HCEC 1CT (cell line): ENCODE measurements at regions not wholly inside any gene's neighbourhood (a gene's known extent, or its start where the extent isn't known, plus 50 kb on each side); places are given as distances from the start of the nearest gene placed in this dataset.

Source experiments
- DNase-seq: peaks from one replicate; pipeline ENCODE4 v3.0.0-alpha.2; 2017

DNA sequence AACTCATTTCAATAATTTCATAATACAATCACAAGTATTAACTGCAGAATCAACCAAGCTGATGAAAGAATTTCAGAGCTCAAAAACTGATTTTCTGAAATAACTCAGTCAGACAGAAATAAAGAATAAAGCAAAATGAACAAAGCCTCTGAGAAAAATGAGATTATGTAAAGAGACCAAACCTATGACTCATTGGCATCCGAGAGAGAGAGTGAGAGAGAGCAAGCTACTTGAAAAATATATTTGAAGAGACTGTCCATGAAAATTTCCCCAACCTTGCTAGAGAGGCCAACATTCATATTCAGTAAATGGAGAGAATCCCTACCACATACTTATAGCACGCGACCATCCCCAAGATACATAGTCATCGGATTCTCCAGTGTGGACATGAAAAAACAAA is 1376.4 kb downstream of the CDH11 start:
- no peak for DNase-seq

DNA sequence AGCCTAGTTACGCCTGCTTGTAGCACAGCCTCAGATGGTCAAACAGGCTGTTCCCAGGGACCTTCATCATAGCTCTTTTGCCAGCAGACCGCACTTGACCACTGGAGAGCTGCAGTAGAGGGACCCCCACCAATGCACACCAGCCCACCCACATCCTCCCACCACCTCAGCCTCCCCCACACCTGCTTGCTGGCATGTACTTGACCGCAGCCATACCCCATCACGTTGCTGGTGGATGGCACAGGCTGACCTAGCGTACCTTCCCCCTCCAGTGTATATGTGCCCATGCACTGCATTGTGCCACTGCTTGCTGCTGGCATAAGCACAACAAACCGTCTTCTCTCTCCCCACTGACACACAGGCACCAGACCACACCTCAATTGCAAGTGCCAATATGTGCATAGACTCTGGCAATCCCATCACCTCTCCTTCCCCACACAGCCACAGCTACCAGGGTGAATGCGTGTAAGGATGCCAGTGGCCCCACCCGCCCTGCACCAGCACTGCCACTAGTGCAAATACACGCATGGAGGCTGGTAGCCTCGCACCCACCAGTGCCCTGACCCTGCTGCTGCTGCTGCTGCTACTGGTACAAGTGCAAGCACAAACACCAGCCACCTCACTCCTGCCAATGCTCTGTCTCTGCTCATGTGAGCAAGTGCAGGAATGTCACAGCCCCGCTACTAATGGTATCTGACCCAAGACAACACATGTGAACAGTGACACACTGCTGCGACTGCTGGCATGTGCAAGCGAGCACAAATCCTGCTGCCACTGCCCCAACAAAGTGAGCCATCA is 1377.6 kb downstream of the CDH11 start:
- DNase-seq = no peak

DNA sequence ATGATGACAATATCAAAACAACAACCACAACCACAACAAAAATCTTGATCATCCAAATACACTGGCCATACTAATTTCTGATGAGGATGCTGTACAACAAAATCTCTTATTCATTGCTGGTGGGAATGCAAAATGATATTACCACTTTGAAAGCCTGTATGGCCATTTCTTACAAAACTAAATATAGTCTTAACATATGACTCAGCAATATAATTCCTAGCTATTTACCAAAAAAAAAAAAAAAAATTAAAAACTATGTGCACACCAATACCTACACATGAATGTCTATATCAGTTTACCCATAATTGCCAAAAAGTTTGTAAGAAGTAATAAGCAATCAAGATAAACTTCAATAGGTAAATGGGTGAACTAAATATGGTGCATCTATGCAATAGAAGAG is 1379.7 kb downstream of the CDH11 start:
- DNase-seq = no peak

DNA sequence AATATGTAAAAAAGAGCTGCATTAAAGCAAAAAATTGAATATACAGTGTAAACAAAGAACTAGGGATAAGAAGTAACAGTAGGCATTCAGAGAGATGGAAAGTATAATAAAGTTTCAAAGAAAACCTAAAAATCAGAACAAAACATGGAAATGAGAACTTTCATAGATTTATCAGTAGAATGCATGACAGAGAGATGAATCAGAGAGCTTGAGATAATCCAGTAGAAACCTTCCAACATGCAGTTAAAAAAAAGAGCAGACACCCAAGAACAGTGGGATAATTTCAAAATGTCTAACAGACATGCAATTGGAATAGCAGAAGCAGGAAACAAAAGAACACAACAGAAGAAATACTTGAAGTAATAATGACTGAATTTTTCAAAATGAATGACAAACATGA is 1384.2 kb downstream of the CDH11 start:
- no peak for DNase-seq

DNA sequence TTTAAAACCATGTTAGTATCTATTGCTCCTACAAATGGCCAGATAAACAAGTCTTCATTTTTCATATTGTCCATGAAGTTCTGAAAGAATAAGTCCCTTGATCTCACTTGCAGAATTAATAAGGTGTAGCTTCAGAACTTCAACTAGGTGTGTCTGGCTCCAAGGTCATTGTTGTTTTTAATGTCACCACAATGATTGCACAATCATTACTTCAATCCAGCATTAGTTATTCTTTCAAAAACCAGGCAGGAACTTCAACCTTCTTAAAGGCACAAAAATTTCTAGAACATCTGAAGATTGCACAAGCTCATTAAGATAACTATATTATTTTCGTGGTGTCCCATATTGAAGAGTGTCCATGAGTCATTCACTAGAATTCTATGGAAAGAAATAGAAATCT is 1386.4 kb downstream of the CDH11 start:
- no peak for DNase-seq

DNA sequence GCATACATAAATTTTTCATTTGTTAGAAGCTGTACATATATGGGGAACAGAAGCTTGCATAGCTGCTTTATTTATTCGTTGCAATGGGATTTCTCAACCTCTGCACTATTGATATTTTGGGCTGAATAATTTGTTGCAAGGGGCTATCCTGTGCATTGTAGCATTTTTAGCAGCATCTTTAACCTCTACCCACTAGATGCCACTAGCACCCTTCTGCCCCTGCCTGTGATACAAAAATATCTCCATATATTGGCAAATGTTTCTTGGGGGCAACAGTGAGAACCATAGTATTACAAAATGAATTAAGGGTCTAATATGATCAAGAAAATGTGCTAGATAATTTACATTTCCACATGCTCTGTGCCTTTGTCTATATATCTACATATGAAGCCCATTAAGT is 1401.0 kb downstream of the CDH11 start:
- no peak for DNase-seq

DNA sequence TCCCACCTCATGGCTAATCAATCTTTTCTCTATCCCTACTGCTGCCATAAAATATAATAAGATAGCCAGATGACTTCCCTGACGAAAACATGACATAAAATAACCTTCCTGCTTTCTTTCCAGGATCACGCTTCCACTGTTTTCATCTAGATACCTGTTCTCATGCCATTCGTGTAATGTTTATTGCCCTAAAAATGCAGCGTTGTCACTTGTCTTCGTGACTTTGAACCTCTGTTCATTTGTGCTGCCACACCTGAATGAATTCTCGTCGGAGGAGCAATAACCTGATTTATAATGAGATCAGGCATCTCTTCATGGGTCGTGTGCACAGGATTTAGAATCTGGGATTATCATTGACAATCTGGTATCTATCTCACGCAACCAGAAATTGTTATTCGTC is 1401.9 kb downstream of the CDH11 start:
- no peak for DNase-seq

DNA sequence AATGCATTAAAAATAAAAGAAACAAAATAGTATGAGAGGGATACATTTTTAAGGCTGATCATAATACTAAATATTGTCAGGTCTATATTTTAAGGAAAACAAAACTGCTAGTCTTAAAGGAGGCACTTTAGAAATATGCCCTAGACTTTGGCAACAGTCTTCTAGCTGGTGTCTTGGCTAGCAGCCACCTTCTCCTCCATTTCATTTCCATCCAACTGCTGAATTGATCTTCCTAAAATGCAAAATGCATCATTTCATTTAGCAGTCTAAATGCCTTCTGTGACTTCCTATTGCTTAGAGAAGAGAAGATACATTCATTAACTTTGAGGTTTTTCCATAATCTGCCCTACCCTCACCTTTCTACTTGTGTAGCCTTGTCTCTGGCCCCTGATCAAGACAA is 1404.1 kb downstream of the CDH11 start:
- DNase-seq = no peak

DNA sequence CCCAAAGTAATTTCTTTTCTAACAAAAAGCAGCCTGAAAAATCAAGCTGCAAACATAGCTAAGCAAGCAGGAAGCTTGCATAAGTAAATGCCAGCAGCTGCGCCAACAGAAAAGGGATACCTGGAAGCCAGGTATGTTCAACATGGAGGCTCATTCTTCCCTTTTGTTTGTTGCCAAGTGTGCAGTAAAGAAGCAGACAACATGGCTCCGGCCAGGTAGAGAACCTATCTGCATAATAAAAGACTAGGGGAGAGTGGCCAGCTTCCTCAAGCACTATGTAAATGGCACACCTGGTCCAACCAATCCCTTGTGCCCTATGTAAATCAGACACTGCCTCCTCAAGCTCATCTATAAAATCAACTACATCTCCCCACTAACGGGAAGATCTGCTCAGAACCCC is 1407.0 kb downstream of the CDH11 start:
- DNase-seq = no peak

DNA sequence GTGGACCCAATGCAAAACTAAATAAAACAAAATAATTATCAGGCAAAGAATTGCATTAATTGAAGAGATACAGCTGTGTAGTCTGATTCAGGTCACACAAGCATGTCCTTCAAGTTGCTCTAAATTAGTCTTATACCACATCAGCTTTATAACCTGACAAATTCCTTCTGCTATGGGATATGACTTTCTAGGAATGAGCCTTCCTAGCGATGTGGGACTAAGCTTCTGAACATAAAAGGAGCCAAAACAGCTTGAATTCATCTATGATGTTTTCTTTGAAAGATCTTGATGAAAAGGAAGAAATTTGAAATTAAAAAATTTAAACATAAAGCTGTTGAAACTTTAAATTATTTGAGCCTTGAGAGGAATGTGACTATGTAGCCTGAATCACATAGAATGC is 1409.1 kb downstream of the CDH11 start:
- DNase-seq = no peak

DNA sequence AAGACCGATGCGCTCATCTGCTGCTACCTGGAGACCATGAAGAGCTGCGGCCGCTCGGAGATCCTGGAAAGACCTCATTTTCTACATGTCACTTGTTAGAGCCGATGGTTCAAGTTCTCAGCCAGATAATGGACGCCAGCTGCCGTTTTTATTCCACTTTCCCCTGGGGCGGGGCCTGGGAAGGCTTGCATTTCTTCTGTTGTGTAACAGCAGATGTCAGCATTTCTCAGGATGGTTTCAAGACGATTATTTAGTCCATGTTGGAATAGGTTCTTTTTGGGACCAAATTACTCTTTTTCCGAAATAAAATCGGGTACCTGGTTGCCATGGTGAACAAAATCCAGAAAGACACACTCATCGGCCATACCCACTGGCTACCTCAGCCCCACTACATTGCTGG is 1418.3 kb downstream of the CDH11 start:
- no peak for DNase-seq

DNA sequence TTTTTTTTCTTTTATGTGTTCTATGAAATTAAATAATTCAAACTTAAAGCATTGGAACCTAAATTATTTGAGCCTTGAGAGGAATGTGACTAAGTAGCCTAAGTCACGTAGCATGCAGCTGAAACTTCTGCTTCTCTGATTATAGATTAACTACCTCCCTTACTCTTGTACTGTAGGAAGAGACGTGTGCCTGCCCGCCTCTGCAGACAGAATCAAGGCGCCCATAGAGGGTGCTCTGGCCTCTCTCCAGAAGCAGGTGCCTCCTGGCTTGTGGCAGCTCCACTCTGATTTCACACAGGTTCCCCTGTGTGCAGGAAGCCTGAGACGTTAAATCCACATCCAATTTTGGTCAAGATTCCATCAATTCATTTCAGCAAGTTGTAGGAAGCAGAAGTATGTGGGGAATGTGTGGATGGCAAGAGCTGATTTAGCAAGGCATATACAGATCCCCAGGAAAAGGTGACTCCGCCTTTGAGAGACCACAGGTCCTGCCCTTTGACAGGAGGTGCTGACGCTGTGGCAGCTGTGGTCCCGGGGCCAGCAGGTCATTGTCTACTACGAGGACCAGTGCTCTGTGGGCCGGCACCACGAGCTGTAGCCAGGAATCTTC is 1418.8 kb downstream of the CDH11 start:
- DNase-seq = no peak

DNA sequence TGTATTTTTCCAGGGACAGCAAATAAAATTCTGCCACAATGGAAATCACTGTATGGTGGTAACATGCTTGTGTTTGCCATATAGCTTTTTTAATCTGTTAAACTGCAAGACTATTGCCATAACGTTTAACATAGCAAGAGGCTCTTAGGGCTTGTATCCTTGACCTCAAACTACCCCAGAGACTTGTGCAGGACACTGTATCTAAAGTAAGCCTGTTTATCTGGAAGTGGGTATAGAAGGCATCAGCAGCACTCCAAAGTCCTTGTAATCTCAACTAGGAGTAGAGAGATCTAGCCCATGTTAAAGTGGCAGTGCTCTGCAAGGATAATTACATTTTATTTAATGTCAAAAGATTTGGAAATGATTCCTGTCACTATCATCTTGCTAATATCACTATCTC is 1424.1 kb downstream of the CDH11 start:
- DNase-seq = no peak

DNA sequence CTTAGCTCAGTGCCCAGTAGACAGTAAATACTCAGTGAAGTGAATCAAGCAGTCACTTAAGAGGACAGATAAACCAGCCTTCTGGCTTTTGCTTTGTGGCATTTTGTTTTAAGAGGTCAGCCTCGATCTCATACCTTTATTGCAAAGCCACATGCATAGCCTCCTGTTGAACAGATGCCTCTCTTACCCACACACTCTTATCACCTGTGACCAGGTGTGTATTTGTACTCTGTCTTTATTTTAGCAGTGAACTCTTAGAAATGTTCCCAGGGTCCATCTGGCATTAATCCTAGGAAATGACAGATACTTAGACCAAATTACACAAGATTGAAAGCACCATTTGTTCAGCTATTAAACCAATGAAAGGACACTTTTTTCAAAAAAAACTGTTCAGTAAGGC is 1426.5 kb downstream of the CDH11 start:
- DNase-seq = no peak

DNA sequence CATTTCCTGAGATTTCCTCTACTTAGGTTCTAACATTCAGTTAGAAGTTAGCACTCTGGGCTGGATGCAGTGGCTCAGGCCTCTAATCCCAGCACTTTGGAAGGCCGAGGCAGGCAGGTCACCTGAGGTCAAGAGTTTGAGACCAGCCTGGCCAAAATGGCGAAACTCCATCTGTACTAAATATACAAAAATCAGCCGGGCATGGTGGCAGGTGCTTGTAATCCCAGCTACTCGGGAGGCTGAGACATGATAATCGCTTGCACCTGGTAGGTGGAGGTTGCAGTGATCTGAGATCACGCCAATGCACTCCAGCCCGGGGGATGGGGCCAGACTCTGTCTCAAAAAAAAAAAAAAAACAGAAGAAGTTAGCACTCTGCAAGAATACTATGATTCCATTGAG is 1430.9 kb downstream of the CDH11 start:
- no peak for DNase-seq

DNA sequence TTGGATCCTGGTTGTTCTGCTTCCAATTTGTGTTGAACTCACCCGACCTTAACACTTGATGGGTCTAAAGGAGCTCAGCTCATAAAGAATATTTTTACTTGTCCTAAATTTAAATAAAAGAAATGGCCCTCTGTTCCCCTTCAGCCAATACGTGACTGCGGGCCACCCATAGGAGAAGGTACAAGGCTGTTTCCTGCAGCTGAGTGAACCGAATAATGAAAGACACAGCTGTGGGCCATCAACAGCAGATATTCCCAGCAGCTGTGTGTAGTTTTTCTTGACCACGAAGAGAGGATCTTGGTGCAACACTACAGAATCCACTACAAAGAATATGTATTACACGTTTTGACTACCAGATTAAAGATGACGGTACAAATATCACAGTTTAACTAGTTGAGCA is 1431.6 kb downstream of the CDH11 start:
- DNase-seq = no peak

DNA sequence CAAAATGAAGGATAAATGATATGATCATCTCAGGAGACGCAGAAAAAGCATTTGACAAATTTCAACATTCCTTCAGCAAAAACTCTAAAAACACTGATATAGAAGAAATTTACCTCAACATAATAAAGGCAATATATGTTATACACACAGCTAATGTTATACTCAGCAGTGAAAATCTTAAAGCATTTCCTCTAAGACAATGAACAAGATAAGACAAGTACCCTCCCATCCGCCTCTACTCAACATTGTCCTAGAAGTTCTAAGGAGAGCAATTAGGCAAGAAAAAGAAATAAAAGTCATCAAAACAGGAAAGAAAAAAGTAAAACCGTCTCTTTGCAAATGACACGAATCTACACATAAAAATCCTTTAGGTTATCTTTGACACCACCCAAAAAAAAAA is 1432.8 kb downstream of the CDH11 start:
- no peak for DNase-seq

DNA sequence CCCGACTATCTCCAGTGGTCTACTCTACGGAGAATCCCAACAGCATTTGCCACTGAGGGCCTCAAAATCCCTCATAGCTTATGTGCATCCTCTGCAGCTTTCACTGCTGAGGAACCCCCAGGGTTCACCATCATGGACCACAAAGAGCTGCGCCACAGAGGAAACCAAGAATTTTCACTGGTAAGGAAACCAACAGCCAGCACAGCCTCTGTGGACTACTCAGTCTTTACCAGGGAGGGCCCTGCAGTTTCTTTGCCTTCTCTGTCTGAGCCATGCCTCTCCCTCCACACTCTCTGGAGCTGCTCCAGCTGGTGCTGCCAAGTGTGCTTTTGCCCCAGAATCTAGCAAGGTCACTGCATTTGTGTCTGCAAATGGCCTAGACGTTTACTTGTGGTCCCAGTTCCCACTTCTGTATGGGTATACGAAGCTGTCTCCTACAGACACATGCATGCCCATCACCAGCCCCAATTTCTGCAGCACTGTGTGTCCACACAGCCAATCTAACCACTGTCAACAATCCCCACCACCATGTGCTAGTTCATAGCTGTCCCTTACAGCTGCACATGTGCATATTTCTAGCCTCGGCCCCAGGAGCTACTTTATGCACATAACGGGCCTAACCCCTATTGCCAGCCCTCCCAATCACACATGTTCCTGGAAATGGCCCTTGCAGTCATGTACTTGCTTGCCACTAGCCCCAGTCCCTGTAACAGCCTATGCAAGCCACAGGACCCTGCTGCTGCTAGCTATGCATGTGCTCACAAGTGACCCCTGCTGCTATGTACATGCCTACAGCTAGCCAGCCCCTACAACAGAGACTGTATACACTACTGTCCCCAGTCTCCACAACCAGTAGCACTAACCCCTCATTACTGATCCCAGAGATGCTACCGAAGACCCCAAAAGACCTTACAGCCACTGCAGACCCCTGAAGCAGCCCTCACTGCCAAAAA is 1437.4 kb downstream of the CDH11 start:
- no peak for DNase-seq

DNA sequence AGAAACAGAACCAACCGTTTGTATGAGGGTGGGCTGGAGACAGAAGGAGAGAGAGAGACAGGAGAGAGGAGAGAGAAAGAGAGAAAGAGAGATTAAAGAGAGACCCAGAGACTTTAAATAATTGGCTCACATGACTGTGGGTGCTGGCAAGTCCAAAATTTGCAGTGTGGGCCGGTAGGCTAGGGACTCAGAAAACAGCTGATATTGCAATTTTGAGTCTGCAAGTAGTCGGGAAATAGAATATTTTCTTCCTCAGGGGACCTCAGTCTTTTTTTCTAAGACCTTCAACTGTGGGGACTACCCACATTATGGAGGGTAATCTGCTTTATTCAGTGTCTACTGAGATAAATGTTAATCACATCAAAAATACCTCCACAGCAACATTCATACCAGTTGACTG is 1439.0 kb downstream of the CDH11 start:
- DNase-seq = no peak

DNA sequence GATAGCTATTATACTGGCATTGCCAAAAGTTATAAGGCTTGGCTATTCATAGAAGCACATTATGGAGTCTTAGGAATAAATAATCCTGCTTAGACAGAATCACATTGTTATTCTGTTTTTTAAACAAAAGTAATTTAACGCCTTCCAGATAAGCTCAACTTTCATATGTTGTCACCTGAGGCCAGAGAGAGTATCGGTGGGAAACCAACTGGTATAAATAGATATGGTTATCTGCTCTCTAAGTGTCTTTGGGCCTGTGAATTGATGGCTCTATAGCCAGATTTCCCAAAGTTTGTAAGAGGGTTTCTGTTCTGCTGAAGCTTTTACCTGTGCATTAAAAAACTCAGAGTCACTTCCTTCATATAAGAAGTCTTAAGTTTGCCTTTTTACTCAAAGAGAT is 1449.4 kb downstream of the CDH11 start:
- no peak for DNase-seq

DNA sequence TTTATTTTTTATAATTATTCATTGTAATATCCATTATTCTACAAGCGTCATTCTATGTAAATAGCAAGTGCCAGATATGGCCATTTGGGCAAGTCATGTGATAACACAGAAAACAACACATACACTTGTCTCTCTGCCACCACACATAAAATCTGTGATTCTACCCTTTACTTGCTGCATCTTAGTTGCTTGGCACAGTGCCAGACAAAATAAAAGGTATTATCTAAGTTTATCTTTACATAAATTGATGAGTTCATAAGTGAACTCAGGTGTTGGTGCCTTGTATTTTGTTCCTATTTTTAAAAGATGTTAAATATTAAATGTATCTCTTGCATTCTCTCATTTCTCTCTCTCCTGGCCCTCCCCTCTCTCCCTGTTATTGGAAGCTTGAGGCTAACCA is 1458.7 kb downstream of the CDH11 start:
- DNase-seq = no peak

DNA sequence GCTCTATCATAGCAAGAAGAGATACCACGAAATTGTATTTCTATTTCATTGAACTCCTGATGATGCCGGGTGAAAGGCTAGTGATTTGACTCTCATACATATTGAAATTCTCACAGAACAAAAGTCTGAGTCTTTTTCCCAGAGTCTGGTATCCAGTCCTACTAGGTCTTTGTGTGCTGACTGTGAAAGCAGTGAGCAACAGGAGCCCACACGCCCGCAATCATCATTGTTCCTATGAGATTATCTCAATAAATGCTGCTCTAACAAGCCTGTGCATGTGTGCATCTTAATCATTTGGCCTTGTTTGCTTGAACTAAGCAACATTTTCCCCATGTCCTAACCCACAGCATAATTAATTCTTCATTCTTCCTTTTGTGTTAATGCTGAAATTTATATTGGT is 1466.0 kb downstream of the CDH11 start:
- DNase-seq = no peak

DNA sequence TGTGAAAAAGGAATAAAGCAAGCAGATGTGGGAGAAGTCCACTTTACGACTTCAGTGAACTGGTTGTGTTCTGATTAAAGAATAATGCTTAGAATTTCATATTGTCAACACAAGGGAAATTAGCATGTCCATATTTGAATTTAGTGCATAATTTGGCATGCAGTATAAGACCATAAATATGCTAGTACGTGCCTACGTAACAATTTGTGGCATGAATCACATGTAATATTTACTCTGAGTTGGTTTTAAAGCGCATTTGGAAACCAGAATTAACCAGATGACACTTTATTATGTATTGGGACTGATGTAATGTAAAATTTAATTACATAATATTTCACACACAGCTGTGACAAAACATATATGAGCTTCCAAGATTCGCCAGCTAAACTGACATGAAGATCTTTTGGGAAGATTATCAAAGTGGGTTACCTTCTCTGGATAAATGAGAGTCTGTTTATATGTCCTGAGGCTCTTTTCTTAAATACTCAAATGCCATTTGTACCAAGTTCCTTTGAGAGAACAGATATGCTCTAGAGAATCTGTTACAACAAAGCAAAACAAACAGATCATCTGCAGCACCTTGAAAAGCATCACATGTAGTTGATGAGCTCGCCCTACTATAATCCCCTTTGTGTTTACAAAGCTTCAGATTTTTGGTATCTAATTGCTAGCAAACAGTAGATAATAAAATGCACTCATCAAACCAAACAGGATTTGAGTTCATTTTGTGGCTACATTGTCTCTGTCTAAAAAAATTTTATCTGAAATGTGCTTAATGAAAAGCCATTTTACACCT is 1468.6 kb downstream of the CDH11 start:
- DNase-seq = no peak
